ENCODE measurements at regions not wholly inside any gene's neighbourhood (a gene's known extent, or its start where the extent isn't known, plus 50 kb on each side); places are given as distances from the start of the nearest gene placed in this dataset.
A peak's percentile ranks its signal among the peaks of the same experiment; 100 is the strongest.

- no peak overlapping the region for H2BK12ac ChIP-seq (ENCODE audit: low read length in 2 of 2)
- H2BK120ac ChIP-seq (ENCODE audit: low read depth, low read length): no peak overlapping the region
- no peak overlapping the region for H3K4me2 ChIP-seq (ENCODE audit: low read length, poor library complexity, severe bottlenecking)
- H3K36me3 ChIP-seq (ENCODE audit: control insufficient read depth in 1 of 2, insufficient read depth in 2 of 2, low read depth in 1 of 2, low read length in 2 of 2): no peaks in the 10 kb centered on the region
- H3K14ac ChIP-seq (ENCODE audit: low read length in 2 of 2): no peak overlapping the region
- no peak overlapping the region for H2BK15ac ChIP-seq (ENCODE audit: low read depth, poor library complexity, severe bottlenecking)
- no peak overlapping the region for H4K8ac ChIP-seq (ENCODE audit: low read length)
- no peak for DNase-seq
- H3K4me1 ChIP-seq (ENCODE audit: control insufficient read depth, insufficient read depth, low read depth, low read length): no peaks in the 10 kb centered on the region
- no peak overlapping the region for H4K91ac ChIP-seq (ENCODE audit: low read length)
- H3K9me3 ChIP-seq (ENCODE audit: control insufficient read depth, low read length): no peaks in the 10 kb centered on the region
- no peak overlapping the region for H2BK5ac ChIP-seq (ENCODE audit: low read depth, low read length, poor library complexity, severe bottlenecking)
- no peak overlapping the region for H2AK5ac ChIP-seq (ENCODE audit: low read length, severe bottlenecking)
- no peaks in the 10 kb centered on the region for H3K79me1 ChIP-seq (replicated peaks; ENCODE audit: low read length, poor library complexity, severe bottlenecking)
- no CpG with 5 or more reads among the region's 2 CpGs for WGBS
- no peak overlapping the region for H3K4ac ChIP-seq (ENCODE audit: low read depth in 1 of 2, low read length in 2 of 2)
- no peak overlapping the region for H3K23ac ChIP-seq (ENCODE audit: low read length in 2 of 2)
- H3K9ac ChIP-seq (ENCODE audit: low read length): no peak overlapping the region
- H3K18ac ChIP-seq (ENCODE audit: low read depth in 1 of 2, low read length in 2 of 2): no peak overlapping the region
- H3K4me3 ChIP-seq (ENCODE audit: insufficient read depth in 1 of 2, low read depth in 1 of 2, low read length in 2 of 2): no peak overlapping the region
- H3K27me3 ChIP-seq (ENCODE audit: control insufficient read depth in 1 of 2, insufficient read depth in 1 of 2, low read length in 2 of 2): no peaks in the 10 kb centered on the region
- H3K27ac ChIP-seq (ENCODE audit: low read length, poor library complexity, severe bottlenecking): no peak overlapping the region
- no peak overlapping the region for H2AFZ ChIP-seq (ENCODE audit: low read depth, low read length)
These were observed 660.6 kb upstream of the ADGRL4 start for GRCh38 chr1:79667166-79667565.

GRCh38 chr1:79663916-79664315 lies 657.4 kb upstream of the ADGRL4 start:
- H3K79me1 ChIP-seq (replicated peaks; ENCODE audit: low read length, poor library complexity, severe bottlenecking): no peaks in the 10 kb centered on the region
- no peak overlapping the region for H3K23ac ChIP-seq (ENCODE audit: low read length in 2 of 2)
- no peak overlapping the region for H2AK5ac ChIP-seq (ENCODE audit: low read length, severe bottlenecking)
- DNase-seq: peak; percentile 6
- H3K36me3 ChIP-seq (ENCODE audit: control insufficient read depth in 1 of 2, insufficient read depth in 2 of 2, low read depth in 1 of 2, low read length in 2 of 2): no peaks in the 10 kb centered on the region
- H3K9me3 ChIP-seq (ENCODE audit: control insufficient read depth, low read length): no peaks in the 10 kb centered on the region
- no peak overlapping the region for H3K4me3 ChIP-seq (ENCODE audit: insufficient read depth in 1 of 2, low read depth in 1 of 2, low read length in 2 of 2)
- H3K4me1 ChIP-seq (ENCODE audit: control insufficient read depth, insufficient read depth, low read depth, low read length): no peaks in the 10 kb centered on the region
- H4K8ac ChIP-seq (ENCODE audit: low read length): no peak overlapping the region
- no peak overlapping the region for H3K4me2 ChIP-seq (ENCODE audit: low read length, poor library complexity, severe bottlenecking)
- H2BK15ac ChIP-seq (ENCODE audit: low read depth, poor library complexity, severe bottlenecking): no peak overlapping the region
- no peak overlapping the region for H2BK5ac ChIP-seq (ENCODE audit: low read depth, low read length, poor library complexity, severe bottlenecking)
- H2BK120ac ChIP-seq (ENCODE audit: low read depth, low read length): no peak overlapping the region
- H3K27me3 ChIP-seq (ENCODE audit: control insufficient read depth in 1 of 2, insufficient read depth in 1 of 2, low read length in 2 of 2): no peaks in the 10 kb centered on the region
- H2AFZ ChIP-seq (ENCODE audit: low read depth, low read length): no peak overlapping the region
- WGBS: 57% methylated on average over 2 of the region's 2 CpGs
- no peak overlapping the region for H3K18ac ChIP-seq (ENCODE audit: low read depth in 1 of 2, low read length in 2 of 2)
- no peak overlapping the region for H4K91ac ChIP-seq (ENCODE audit: low read length)
- no peak overlapping the region for H3K27ac ChIP-seq (ENCODE audit: low read length, poor library complexity, severe bottlenecking)
- H3K4ac ChIP-seq (ENCODE audit: low read depth in 1 of 2, low read length in 2 of 2): no peak overlapping the region
- no peak overlapping the region for H3K14ac ChIP-seq (ENCODE audit: low read length in 2 of 2)
- H3K9ac ChIP-seq (ENCODE audit: low read length): no peak overlapping the region
- H2BK12ac ChIP-seq (ENCODE audit: low read length in 2 of 2): no peak overlapping the region

GRCh38 chr1:79662596-79662995 lies 656.1 kb upstream of the ADGRL4 start:
- Histone ChIP-seq H4K8ac (ENCODE audit: low read length) (no peak overlapping the region), H2AFZ (ENCODE audit: low read depth, low read length) (no peak overlapping the region), H2AK5ac (ENCODE audit: low read length, severe bottlenecking) (no peak overlapping the region), H3K79me1 (replicated peaks; ENCODE audit: low read length, poor library complexity, severe bottlenecking) (no peaks in the 10 kb centered on the region), H3K23ac (ENCODE audit: low read length in 2 of 2) (no peak overlapping the region), H2BK12ac (ENCODE audit: low read length in 2 of 2) (no peak overlapping the region), H3K18ac (ENCODE audit: low read depth in 1 of 2, low read length in 2 of 2) (no peak overlapping the region), H2BK15ac (ENCODE audit: low read depth, poor library complexity, severe bottlenecking) (no peak overlapping the region), H3K14ac (ENCODE audit: low read length in 2 of 2) (no peak overlapping the region), H3K36me3 (ENCODE audit: control insufficient read depth in 1 of 2, insufficient read depth in 2 of 2, low read depth in 1 of 2, low read length in 2 of 2) (no peaks in the 10 kb centered on the region), H3K27me3 (ENCODE audit: control insufficient read depth in 1 of 2, insufficient read depth in 1 of 2, low read length in 2 of 2) (no peaks in the 10 kb centered on the region), H3K4me1 (ENCODE audit: control insufficient read depth, insufficient read depth, low read depth, low read length) (no peaks in the 10 kb centered on the region), H3K4ac (ENCODE audit: low read depth in 1 of 2, low read length in 2 of 2) (no peak overlapping the region), H3K27ac (ENCODE audit: low read length, poor library complexity, severe bottlenecking) (no peak overlapping the region), H2BK5ac (ENCODE audit: low read depth, low read length, poor library complexity, severe bottlenecking) (no peak overlapping the region), H3K4me3 (ENCODE audit: insufficient read depth in 1 of 2, low read depth in 1 of 2, low read length in 2 of 2) (no peak overlapping the region), H2BK120ac (ENCODE audit: low read depth, low read length) (no peak overlapping the region), H3K4me2 (ENCODE audit: low read length, poor library complexity, severe bottlenecking) (no peak overlapping the region), H3K9me3 (ENCODE audit: control insufficient read depth, low read length) (no peaks in the 10 kb centered on the region), H4K91ac (ENCODE audit: low read length) (no peak overlapping the region), H3K9ac (ENCODE audit: low read length) (no peak overlapping the region)
- DNase-seq: no peak
- 56% methylated on average over 1 of the region's 1 CpG for WGBS

GRCh38 chr1:79660129-79660528 lies 653.6 kb upstream of the ADGRL4 start:
- Histone ChIP-seq H2BK120ac (ENCODE audit: low read depth, low read length) (no peak overlapping the region), H2AFZ (ENCODE audit: low read depth, low read length) (no peak overlapping the region), H3K4ac (ENCODE audit: low read depth in 1 of 2, low read length in 2 of 2) (no peak overlapping the region), H3K18ac (ENCODE audit: low read depth in 1 of 2, low read length in 2 of 2) (no peak overlapping the region), H3K9ac (ENCODE audit: low read length) (no peak overlapping the region), H3K36me3 (ENCODE audit: control insufficient read depth in 1 of 2, insufficient read depth in 2 of 2, low read depth in 1 of 2, low read length in 2 of 2) (no peaks in the 10 kb centered on the region), H3K4me3 (ENCODE audit: insufficient read depth in 1 of 2, low read depth in 1 of 2, low read length in 2 of 2) (no peak overlapping the region), H2BK5ac (ENCODE audit: low read depth, low read length, poor library complexity, severe bottlenecking) (no peak overlapping the region), H3K23ac (ENCODE audit: low read length in 2 of 2) (no peak overlapping the region), H3K14ac (ENCODE audit: low read length in 2 of 2) (no peak overlapping the region), H3K4me1 (ENCODE audit: control insufficient read depth, insufficient read depth, low read depth, low read length) (no peaks in the 10 kb centered on the region), H4K8ac (ENCODE audit: low read length) (no peak overlapping the region), H3K4me2 (ENCODE audit: low read length, poor library complexity, severe bottlenecking) (no peak overlapping the region), H3K9me3 (ENCODE audit: control insufficient read depth, low read length) (no peaks in the 10 kb centered on the region), H3K79me1 (replicated peaks; ENCODE audit: low read length, poor library complexity, severe bottlenecking) (no peaks in the 10 kb centered on the region), H3K27me3 (ENCODE audit: control insufficient read depth in 1 of 2, insufficient read depth in 1 of 2, low read length in 2 of 2) (no peaks in the 10 kb centered on the region), H4K91ac (ENCODE audit: low read length) (no peak overlapping the region), H2BK12ac (ENCODE audit: low read length in 2 of 2) (no peak overlapping the region), H2AK5ac (ENCODE audit: low read length, severe bottlenecking) (no peak overlapping the region), H3K27ac (ENCODE audit: low read length, poor library complexity, severe bottlenecking) (no peak overlapping the region), H2BK15ac (ENCODE audit: low read depth, poor library complexity, severe bottlenecking) (no peak overlapping the region)
- WGBS: no CpG with 5 or more reads among the region's 2 CpGs
- no peak for DNase-seq

All from mesenchymal stem cell (in vitro differentiated cells and primary cell).